NOMO-1 treated with dmso at 0.1 percent for 144 hours (cell line): ENCODE measurements at regions not wholly inside any gene's neighbourhood (a gene's known extent, or its start where the extent isn't known, plus 50 kb on each side); places are given as distances from the start of the nearest gene placed in this dataset.

Source experiments
- DNase-seq: peaks from one replicate; lab custom pipeline; 2025; ENCODE audit not compliant: unreplicated experiment; lab: John Stamatoyannopoulos, UW

- DNase-seq, result no peak
Measured at GRCh38 chr3:22453906-22454535, 703.0 kb upstream of the ZNF385D start.

DNA sequence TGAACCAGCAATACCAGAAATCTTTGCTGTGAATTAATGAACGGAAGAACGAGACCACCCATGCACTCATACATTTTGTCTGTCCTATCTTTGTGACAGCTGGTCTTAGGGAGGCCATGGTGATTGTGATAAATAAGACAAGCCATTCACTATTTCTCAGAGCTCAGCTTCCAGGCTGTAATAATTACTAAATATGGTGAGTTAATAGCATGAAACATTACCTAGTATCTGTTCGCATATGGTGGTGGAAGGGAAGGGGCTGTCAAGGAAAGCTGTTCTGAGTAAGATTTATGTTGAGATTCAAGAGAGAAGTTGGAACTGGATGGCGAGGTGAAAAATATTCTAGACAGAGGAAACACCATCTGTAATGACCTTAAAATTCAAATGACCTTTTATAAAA, 719.0 kb upstream of the ZNF385D start:
- no peak for DNase-seq

- no peak for DNase-seq
Measured at GRCh38 chr3:22471557-22471956, 720.5 kb upstream of the ZNF385D start.

DNA sequence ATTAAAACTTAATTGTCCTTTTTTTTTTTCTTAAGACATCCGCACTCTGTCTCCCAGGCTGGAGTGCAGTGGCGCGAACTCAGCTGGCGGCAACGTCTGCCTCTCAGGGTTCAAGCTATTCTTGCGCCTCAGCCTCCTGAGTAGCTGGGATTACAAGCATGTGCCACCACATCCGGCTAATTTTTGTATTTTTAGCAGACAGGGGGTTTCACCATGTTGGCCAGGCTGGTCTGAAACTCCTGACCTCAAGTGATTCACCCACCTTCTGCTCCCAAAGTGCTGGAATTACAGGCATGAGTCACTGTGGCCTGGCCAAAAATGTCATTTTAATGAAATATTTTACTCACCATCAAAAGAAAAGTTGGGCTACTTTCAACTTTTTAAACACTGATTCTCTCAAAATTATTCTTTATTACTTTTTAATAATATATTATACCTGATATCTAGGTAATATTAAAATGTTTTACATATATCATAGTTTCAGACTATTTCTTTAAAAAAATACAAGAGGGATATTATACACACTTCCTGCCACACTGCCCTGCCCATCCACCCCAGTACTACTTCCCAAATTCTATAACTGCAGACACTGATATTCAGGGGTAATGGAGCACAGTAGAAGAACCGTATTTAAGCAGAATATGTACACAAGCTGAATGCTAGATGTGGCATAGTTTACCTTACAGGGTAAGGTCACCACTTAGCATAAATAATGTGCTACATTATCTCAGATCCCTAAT, 723.9 kb upstream of the ZNF385D start:
- peak; percentile 65 for DNase-seq

DNA sequence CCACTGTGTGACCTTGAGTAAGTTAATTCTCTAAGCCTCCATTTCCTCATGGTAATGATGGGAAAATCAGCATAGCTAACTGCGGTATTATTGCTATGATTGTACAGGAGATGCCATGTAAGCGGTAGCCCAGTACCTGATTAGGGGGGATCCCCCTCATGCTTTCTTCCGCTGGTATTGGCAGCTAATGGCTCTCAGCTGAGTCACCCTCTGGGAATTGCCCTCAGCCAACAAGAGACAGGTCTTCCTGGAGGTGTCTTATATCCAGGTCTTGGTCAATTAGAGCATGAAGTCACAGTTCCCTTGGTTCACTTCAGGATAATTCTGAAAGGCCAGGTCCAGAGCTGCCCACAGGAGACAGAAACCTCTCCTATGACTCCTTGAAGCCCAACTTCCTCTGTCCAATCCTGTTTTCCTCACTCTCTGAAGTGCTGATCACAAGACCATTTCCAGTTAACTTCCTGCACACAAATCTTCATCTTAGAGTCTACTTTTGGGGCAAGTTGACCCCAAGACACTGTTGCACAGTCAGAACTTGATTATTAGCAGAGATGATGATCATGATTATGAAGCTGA, 724.7 kb upstream of the ZNF385D start:
- no peak for DNase-seq

DNA sequence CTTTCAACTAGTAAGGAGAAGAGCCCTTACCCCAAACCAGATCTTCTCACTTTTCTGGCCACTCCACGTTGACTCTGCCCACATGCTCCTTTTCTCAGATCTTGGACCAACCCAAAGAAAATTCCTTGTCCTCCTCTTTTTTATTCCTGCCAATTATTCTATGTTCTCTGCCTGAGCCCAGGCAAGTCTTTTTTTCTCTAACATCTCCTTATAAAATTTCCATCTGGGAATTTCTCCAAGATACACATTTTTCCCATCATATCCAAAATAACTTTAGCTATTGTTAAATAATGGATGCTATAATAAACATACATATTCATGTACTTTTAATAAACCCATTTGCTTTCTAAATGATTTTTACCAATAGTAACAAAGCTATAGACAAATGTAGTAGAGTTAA, 726.0 kb upstream of the ZNF385D start:
- DNase-seq, result no peak

DNA sequence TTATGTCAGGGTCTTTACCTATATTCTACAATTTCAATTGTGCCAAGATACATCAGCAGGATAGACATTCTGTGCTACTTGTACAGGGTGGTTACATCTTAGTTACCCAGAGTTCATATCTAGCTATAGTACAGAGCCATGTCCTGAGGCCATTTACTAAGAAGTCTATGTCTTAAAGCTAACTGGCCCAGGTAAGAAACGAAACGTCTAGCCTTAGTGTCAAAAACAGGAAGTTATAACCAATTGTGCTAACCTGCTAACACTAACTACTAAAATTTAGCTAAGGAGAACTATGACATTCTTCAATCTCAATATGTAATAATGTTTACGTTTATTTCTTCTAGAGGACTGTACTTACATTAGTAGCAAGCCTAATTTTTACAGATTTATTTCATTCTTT, 717.2 kb upstream of the UBE2E2 start:
- DNase-seq, result no peak

DNA sequence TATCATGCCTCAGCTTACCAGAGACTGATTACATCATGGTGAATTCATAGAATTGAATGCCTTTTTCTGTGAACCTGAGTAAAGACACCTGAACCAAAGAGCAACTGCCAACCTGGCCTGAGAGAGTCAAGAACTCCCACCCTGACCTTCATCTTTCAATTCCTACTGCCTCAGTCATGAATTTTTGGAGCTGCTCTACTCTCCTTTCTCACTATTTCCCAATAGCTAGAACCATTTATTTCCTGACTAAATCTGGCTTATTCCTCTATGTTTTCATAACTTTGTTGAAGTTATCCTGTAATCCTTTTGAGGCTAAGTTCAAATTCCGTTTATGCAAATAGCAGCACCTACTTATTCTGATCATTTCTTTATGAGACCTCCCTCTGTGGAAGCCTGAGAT, 712.4 kb upstream of the UBE2E2 start:
- DNase-seq, result no peak

- DNase-seq, result no peak
Measured at GRCh38 chr3:22491344-22491743, 711.8 kb upstream of the UBE2E2 start.

- no peak for DNase-seq
Measured at GRCh38 chr3:22492342-22492741, 710.8 kb upstream of the UBE2E2 start.

- DNase-seq, result no peak
Measured at GRCh38 chr3:22495241-22495640, 707.9 kb upstream of the UBE2E2 start.

- no peak for DNase-seq
Measured at GRCh38 chr3:22495791-22496190, 707.3 kb upstream of the UBE2E2 start.

DNA sequence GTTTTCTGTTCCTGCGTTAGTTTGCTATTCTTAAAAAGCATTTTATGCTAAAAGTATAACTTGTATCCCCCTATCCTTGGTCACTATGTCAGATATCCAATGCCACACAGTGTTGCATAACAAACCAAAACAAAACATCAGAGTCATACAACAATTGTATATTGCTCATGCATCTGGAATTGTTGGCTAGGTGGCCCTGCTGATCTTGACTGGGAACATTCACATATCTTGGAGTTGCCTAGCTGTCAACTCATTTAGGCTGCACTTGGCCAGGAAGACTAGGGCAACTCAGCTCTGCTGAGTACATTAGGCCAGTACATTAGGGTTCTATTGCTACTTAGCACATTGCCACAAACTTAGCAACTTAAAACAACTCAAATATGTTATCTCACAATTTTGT, 706.5 kb upstream of the UBE2E2 start:
- no peak for DNase-seq

DNA sequence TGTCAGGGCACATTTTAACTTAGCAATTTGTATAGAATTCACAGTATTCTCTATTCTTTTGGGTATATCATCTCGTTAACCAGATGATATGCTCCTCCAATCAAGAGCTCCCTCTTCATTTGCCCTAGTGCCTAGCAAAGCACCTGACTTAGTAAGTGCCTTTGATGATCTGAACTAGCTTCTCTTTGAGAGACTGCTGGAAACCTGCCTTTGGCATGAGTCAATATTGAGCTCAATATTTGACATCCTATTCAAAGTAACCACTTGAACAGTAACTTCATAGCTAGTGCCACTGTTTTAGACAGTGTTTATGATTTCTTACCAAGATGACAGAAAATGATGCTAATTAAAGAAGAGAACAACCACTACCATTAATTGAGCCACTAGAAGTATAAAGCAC, 696.3 kb upstream of the UBE2E2 start:
- no peak for DNase-seq

DNA sequence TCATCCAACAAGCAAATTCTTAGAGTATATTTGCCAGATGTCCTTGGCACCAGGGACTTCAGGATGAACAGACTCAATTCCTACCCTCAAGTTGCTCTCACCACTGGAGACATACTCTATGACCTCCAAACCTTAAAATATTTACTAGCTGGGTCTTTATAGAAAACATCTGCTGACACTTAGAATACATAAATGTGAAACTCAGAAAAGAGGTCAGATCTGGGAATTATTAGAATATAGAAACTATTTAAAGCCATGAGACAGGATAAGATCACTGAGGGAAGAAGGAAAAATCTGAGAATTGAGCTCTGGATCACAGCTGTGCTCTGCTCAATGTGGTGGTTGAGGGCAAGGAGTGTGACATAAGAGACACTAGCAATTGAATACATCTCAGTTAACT, 695.4 kb upstream of the UBE2E2 start:
- no peak for DNase-seq

- DNase-seq, result no peak
Measured at GRCh38 chr3:22523925-22524324, 679.2 kb upstream of the UBE2E2 start.

- DNase-seq, result no peak
Measured at GRCh38 chr3:22526266-22526837, 676.8 kb upstream of the UBE2E2 start.

DNA sequence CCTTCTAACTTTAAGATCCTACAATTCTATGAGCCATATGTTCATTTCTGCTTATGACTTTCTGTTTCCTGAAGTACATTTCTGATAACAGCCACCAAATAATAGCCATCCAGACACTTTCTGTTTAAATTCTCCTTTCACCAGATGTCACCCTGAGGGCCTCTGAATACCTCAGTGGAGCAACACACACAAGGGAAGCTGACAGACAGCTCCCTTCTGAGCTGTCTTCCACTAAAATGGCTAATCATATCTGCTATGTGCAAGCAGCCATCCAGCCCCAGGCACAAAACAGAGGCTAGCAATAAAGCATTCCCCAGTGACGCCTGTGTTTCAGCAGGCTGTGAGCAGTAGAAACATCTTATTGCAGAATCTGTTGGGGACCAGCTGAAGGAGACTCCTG, 666.6 kb upstream of the UBE2E2 start:
- DNase-seq, result no peak

DNA sequence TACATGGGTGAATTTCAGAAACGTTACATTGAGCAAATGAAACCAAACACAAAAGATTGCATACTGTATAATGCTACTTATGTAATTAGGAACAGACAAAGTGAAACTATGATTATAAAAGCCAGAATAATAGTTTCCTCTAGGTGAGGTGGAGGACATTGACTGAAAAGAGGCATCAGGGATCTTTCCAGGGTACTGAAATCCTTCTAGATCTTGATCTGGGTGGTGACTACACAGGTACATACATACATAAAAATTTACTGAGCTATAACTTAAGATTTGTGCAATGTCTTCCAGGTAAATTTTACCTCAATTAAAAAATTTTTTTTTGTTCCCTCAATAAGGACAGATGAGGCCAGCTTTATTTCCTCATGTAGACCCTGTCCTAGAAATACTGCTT, 665.6 kb upstream of the UBE2E2 start:
- no peak for DNase-seq

- DNase-seq, result no peak
Measured at GRCh38 chr3:22542311-22542710, 660.8 kb upstream of the UBE2E2 start.

- no peak for DNase-seq
Measured at GRCh38 chr3:22555753-22556435, 647.2 kb upstream of the UBE2E2 start.

DNA sequence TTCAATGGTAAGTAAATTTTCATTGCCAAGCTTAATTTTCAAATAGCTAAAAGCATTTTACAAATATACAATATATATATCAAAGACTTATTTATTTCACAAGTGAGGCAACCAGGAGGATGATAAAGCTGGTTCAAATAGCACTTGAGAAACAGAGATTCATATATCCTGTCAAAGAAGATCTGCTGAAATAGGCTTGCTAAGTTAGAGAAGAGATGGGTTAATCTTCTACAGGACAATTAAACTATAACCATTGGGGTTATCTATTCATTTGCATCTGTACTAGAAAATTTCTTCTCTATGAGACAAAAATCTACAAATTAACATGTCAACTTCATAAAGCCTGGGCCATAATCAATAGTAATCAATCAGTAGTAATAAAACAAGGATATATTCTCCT, 637.7 kb upstream of the UBE2E2 start:
- no peak for DNase-seq
